DMS 273 (cell line): ENCODE measurements at regions not wholly inside any gene's neighbourhood (a gene's known extent, or its start where the extent isn't known, plus 50 kb on each side); places are given as distances from the start of the nearest gene placed in this dataset.

Source experiments
- DNase-seq: peaks from one replicate; lab custom pipeline; 2025; ENCODE audit not compliant: unreplicated experiment; lab: John Stamatoyannopoulos, UW

GRCh38 chr11:40062616-40063015 lies 1396.8 kb downstream of the LRRC4C start:
- DNase-seq: no peak

DNA sequence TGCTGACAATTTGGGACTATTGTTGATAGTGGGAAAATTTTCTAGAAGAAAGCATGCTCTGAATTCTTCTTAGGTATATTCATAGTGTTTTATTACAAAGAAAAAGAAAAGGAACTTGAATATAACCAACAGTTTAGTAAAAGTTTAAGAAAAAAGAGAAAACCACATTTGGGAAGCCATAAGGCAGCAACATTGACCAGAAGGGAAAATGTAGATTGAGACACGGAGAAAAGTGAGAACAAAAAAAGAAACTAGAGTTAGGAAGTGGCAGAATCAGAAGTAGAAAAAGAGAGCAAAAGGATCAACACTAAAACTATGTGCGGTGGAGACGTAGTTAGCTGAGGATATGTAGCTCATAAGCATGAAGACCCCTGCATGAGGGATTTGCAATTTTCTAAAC lies 1398.2 kb downstream of the LRRC4C start:
- no peak for DNase-seq

DNA sequence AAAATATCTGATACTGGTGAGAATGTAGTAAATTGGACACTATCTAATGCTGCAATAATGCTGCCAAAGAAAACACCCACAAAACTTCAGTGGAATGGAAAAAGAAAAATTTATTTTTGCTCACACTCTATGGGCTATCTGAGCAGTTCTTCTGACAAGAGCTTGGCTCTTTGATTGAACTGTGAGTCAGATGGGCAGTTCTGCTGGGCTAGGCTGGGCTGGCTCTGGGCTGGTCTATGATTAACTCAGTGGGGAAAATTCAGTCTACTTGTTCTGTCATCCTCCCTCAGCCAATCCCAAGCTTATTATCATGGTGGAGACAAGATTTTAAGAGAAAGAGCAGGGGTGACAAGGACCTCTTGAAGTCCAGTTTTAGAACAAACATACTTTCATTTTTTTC lies 1404.8 kb downstream of the LRRC4C start:
- no peak for DNase-seq

DNA sequence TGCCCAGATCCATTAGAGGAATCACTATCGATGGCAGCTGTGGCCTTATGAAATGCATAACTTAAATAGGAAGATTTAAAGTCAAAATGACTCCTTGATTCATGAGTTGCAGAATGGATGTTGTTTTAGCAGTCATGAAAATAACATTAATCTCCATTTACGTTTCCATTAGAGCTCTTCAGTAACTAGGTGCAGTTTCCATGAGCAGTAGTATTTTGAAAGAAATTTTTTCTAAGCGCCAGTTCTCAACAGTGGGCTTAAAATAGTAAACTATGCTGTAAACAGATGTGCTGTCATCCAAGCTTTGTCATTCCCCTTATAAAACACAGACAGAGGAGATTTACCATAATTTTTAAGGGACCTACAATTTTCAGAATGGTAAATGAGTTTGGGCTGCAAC lies 1414.1 kb downstream of the LRRC4C start:
- DNase-seq: no peak

DNA sequence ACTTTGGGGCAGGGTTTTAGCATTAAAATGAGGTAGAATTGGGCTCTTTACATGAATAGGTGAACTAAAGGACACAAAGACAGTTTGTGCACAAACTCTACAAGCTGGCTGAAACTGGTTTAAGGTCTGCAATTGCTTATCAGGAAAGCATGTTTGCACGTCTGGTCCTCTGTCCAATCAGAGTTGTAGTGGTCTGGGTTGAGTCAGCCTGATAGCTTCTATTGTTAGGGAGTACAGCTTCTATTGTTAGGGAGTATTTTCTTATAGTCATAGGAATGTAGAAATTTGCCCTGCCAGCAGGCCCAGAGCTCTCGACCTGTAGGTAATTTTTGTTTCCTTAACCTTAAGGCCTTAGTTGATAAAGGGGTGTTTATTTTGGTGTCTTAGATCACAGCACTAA lies 1422.4 kb downstream of the LRRC4C start:
- no peak for DNase-seq

DNA sequence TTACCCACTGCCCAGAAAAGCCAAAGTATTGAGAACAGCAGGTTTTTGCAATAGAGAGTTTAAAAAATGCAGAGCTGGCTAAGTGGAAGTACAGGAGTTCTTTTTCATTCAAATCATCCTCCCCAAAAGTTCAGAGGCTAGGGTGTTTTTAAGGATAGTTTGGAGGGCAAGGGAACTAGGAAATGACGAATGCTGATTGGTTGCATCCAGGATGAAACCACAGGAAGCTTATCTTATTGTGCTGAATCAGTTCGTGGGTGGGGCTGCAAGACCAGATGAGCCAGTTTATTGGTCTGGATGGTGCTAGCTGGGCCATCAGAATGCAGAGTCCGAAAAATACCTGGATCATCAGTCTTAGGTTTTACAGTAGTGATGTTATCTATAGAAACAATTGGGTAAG lies 1427.1 kb downstream of the LRRC4C start:
- DNase-seq: no peak

- DNase-seq: no peak
These were observed 1428.6 kb downstream of the LRRC4C start for GRCh38 chr11:40030867-40031266.

- DNase-seq: no peak
These were observed 1430.1 kb downstream of the LRRC4C start for GRCh38 chr11:40029391-40029790.

GRCh38 chr11:40027720-40028119 lies 1431.7 kb downstream of the LRRC4C start:
- no peak for DNase-seq

GRCh38 chr11:40023724-40024123 lies 1435.7 kb downstream of the LRRC4C start:
- DNase-seq: no peak

DNA sequence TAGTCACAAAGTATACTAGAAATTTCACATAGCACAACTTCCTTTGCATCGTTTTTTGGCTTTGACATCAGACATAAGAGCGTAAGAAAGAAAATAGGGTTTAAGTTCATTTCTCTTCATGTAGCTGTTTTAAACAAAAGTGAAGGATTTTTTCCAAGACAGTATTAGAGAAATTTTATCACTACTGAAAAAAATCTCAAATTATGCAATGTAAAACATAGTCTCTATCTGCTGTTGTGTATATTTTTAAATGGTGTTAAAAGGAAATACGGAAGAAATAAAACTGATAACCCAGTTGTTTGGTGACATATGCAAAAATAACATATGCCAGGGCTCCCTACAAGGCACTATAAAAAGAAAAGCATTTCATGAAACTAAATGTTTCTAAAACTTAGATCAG lies 1449.4 kb downstream of the LRRC4C start:
- DNase-seq: no peak

- DNase-seq: no peak
These were observed 1466.9 kb downstream of the LRRC4C start for GRCh38 chr11:39992551-39992950.

GRCh38 chr11:39990421-39990831 lies 1469.0 kb downstream of the LRRC4C start:
- no peak for DNase-seq

- DNase-seq: no peak
These were observed 1484.4 kb downstream of the LRRC4C start for GRCh38 chr11:39975091-39975490.

DNA sequence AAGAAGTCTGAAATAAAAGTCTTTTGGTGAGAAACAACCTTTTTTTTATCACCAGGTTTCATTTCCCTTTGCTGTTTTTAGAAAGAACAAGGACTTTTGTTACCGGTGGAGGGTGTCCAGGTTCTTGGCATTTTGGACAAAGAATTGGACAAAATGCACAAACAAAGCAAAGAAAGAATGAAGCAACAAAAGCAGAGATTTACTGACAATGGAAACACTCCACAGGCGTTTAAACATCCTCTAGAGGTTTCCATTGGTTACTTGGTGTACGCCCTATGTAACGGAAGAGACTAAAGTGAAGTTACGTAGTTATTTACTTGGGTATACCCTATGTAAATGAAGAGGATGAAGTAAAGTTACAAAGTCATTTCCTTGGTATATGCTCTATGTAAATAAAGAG lies 1487.0 kb downstream of the LRRC4C start:
- no peak for DNase-seq

DNA sequence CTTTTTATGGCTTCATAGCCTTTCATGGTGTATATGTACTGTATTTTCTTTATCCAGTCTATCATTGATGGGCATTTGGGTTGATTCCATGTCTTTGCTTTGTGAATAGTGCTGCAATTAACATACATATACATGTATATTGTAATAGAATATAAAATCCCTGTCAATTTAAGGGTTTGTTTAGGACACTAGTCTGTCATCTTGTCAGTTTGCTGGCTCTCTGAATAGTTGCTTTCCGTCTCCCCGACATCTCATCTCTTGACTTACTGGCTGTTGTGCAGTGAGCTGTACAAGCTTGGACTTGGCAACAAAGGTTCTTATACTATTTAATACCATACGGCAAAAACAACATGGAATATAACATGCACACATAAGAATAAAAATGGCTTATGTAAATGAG lies 1487.5 kb downstream of the LRRC4C start:
- DNase-seq: no peak

- no peak for DNase-seq
These were observed 1491.4 kb downstream of the LRRC4C start for GRCh38 chr11:39968071-39968470.

DNA sequence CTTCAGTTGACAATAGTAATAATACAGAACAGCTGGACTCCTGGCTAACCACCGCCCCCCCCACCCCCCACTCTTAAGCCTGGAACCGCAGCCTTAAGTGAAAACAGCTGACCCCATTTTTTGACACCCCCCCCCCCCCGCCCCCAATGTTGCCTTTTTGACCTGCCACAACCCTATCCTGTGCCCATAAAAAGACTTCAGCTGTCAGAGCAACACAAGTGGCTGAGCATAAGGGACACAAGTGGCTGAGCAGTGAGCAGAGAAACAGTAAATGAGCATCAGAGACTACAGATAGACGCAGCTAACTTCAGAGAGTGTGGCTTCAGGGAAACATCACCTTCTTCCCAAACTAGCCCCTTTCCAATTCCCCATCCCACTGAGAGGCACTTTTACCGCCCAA lies 1493.8 kb downstream of the LRRC4C start:
- no peak for DNase-seq

GRCh38 chr11:39960206-39960605 lies 1499.2 kb downstream of the LRRC4C start:
- no peak for DNase-seq

- no peak for DNase-seq
These were observed 1526.5 kb downstream of the LRRC4C start for GRCh38 chr11:39932966-39933365.

- DNase-seq: no peak
These were observed 1542.2 kb downstream of the LRRC4C start for GRCh38 chr11:39917256-39917655.

GRCh38 chr11:39910087-39910486 lies 1549.4 kb downstream of the LRRC4C start:
- DNase-seq: no peak

- no peak for DNase-seq
These were observed 1598.5 kb downstream of the LRRC4C start for GRCh38 chr11:39860931-39861330.

DNA sequence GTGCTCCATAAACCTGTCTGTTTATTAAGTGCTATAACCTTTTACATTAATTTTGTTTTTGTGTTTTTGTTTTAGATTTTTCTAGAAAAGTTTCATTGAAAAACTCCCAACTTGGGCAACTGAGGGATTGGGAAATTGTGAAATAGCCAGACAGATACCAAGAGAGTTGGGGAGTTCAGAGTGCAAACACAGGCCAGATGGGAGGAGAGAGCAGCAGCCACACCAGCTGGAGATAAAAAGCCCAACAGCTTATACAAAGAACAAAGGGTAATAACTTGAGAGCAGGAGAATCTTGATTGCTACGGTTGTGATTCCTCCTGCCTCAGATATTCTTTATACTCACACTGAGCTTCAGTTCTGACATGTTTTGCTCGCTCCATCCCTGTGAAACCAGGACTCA lies 1642.2 kb downstream of the LRRC4C start:
- no peak for DNase-seq
